ENCODE measurements at regions not wholly inside any gene's neighbourhood (a gene's known extent, or its start where the extent isn't known, plus 50 kb on each side); places are given as distances from the start of the nearest gene placed in this dataset.

- dilution Hi-C loops (cut with MboI; ENCODE audit: extremely low pct_ligation_motif_present, low sequenced_read_pairs): no loop called here
- no peak overlapping the region for H3K4me3 ChIP-seq (ENCODE audit: control insufficient read depth in 2 of 3, extremely low read depth in 1 of 3, insufficient read depth in 2 of 3, low read depth in 1 of 3, low read length in 3 of 3)
Observed at GRCh38 chr11:92854162-92854561, 115.3 kb upstream of the MTNR1B start.

DNA sequence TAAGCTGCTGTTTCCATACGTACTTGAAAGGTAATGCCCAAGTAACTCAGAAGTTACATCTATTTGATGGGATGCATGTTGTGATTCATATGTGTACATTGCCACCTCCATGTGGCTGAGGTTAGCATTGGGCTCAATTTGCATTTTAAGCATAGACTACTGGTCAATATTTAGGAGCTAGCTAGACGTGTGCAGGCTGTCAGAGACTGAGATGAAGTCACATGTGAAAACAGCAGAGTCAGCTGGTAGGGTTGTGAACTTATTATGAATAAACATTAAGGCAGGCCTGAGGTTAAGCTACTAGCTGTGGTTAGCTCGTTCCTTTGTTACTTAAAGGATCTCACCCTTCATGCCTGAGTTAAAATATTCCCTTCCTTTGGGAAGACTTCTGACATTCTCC is 114.5 kb upstream of the MTNR1B start:
- no peak overlapping the region for H3K27ac ChIP-seq (ENCODE audit: control insufficient read depth, insufficient read depth, low read length)
- H3K27me3 ChIP-seq (ENCODE audit: control insufficient read depth, extremely low read depth, insufficient read depth, low read length): peaks cover 13% of the 10 kb centered on the region
- H3K36me3 ChIP-seq (ENCODE audit: control insufficient read depth in 2 of 2, extremely low read depth in 1 of 2, insufficient read depth in 2 of 2, low read length in 2 of 2): no peaks in the 10 kb centered on the region
- DNase-seq (ENCODE audit: low read depth, low spot score) (no peak), FAIRE-seq (no peak)
- no peak overlapping the region for H2AFZ ChIP-seq (ENCODE audit: control insufficient read depth, low read length)
- no peaks in the 10 kb centered on the region for H3K9me3 ChIP-seq (ENCODE audit: control insufficient read depth, low read depth, low read length)
- H3K9ac ChIP-seq (ENCODE audit: control insufficient read depth, extremely low read depth, insufficient read depth, low read length): no peak overlapping the region
- no peak overlapping the region for H3K4me3 ChIP-seq (ENCODE audit: control insufficient read depth in 2 of 3, extremely low read depth in 1 of 3, insufficient read depth in 2 of 3, low read depth in 1 of 3, low read length in 3 of 3)
- no peak overlapping the region for H3K4me2 ChIP-seq (ENCODE audit: control insufficient read depth, extremely low read depth, insufficient read depth, low read depth, low read length)
- no peaks in the 10 kb centered on the region for H4K20me1 ChIP-seq (ENCODE audit: control insufficient read depth, extremely low read depth, insufficient read depth, low read length)
- no peaks in the 10 kb centered on the region for H3K79me2 ChIP-seq (ENCODE audit: control insufficient read depth, insufficient read depth, low read length)
- H3K4me1 ChIP-seq (ENCODE audit: control insufficient read depth, extremely low read depth, insufficient read depth, low read length): peaks cover 10% of the 10 kb centered on the region
- no peak for TF ChIP-seq EZH2 (IDR thresholded peaks at IDR 0.05; ENCODE audit: low read length)
- TF ChIP-seq, protein P1, sequence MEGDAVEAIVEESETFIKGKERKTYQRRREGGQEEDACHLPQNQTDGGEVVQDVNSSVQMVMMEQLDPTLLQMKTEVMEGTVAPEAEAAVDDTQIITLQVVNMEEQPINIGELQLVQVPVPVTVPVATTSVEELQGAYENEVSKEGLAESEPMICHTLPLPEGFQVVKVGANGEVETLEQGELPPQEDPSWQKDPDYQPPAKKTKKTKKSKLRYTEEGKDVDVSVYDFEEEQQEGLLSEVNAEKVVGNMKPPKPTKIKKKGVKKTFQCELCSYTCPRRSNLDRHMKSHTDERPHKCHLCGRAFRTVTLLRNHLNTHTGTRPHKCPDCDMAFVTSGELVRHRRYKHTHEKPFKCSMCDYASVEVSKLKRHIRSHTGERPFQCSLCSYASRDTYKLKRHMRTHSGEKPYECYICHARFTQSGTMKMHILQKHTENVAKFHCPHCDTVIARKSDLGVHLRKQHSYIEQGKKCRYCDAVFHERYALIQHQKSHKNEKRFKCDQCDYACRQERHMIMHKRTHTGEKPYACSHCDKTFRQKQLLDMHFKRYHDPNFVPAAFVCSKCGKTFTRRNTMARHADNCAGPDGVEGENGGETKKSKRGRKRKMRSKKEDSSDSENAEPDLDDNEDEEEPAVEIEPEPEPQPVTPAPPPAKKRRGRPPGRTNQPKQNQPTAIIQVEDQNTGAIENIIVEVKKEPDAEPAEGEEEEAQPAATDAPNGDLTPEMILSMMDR (optimal IDR thresholded peaks at IDR 0.05 in 1 of 3, IDR thresholded peaks at IDR 0.05 in 1 of 3, conservative IDR thresholded peaks at IDR 0.05 in 1 of 3; ENCODE audit: extremely low read depth in 1 of 3, insufficient read depth in 2 of 3, low read length in 3 of 3): no peak
- no peaks in the 10 kb centered on the region for H3K9me1 ChIP-seq (ENCODE audit: control insufficient read depth, extremely low read depth, insufficient read depth, low read length)
- dilution Hi-C loops (cut with MboI; ENCODE audit: extremely low pct_ligation_motif_present, low sequenced_read_pairs): no loop called here

More at GRCh38 chr11:92854162-92854561, 115.3 kb upstream of the MTNR1B start:
- Histone ChIP-seq H2AFZ (ENCODE audit: control insufficient read depth, low read length) (no peak overlapping the region), H3K36me3 (ENCODE audit: control insufficient read depth in 2 of 2, extremely low read depth in 1 of 2, insufficient read depth in 2 of 2, low read length in 2 of 2) (no peaks in the 10 kb centered on the region), H3K9me3 (ENCODE audit: control insufficient read depth, low read depth, low read length) (no peaks in the 10 kb centered on the region), H4K20me1 (ENCODE audit: control insufficient read depth, extremely low read depth, insufficient read depth, low read length) (no peaks in the 10 kb centered on the region), H3K4me1 (ENCODE audit: control insufficient read depth, extremely low read depth, insufficient read depth, low read length) (peaks cover 10% of the 10 kb centered on the region), H3K27me3 (ENCODE audit: control insufficient read depth, extremely low read depth, insufficient read depth, low read length) (peaks cover 13% of the 10 kb centered on the region), H3K27ac (ENCODE audit: control insufficient read depth, insufficient read depth, low read length) (no peak overlapping the region), H3K79me2 (ENCODE audit: control insufficient read depth, insufficient read depth, low read length) (no peaks in the 10 kb centered on the region), H3K4me2 (ENCODE audit: control insufficient read depth, extremely low read depth, insufficient read depth, low read depth, low read length) (no peak overlapping the region), H3K9ac (ENCODE audit: control insufficient read depth, extremely low read depth, insufficient read depth, low read length) (no peak overlapping the region), H3K9me1 (ENCODE audit: control insufficient read depth, extremely low read depth, insufficient read depth, low read length) (no peaks in the 10 kb centered on the region)
- FAIRE-seq (no peak), DNase-seq (ENCODE audit: low read depth, low spot score) (no peak)
- TF ChIP-seq, protein P1 (optimal IDR thresholded peaks at IDR 0.05 in 1 of 3, IDR thresholded peaks at IDR 0.05 in 1 of 3, conservative IDR thresholded peaks at IDR 0.05 in 1 of 3; ENCODE audit: extremely low read depth in 1 of 3, insufficient read depth in 2 of 3, low read length in 3 of 3): no peak
- TF ChIP-seq EZH2 (IDR thresholded peaks at IDR 0.05; ENCODE audit: low read length): no peak

Measured in keratinocyte (primary cell).